A549 (cell line): ENCODE measurements at regions not wholly inside any gene's neighbourhood (a gene's known extent, or its start where the extent isn't known, plus 50 kb on each side); places are given as distances from the start of the nearest gene placed in this dataset.

Experiments
- ATAC-seq, 2 experiments: fragments of 200-7000 bp in 1 of 2; fragments of >200 bp in 1 of 2; cut with Nextera tagmentation in 1 of 2; cut with Tn5 transposase in 1 of 2; 3 replicates each; pipeline versions ENCODE4 v1.8.0 to v1.9.1; 2018 to 2020; ENCODE audit warnings: mild to moderate bottlenecking in 1 of 2, moderate library complexity in 1 of 2
- CTCF ChIA-PET: fragments of 300-600 bp; sonication (Branson Sonifier 250); formaldehyde crosslinking; extraction: SDS; loops from one replicate; lab custom pipeline; 2021; ENCODE audit warnings: antibody characterized with exemption, inconsistent platforms; lab: Yijun Ruan, JAX
- POLR2A ChIA-PET: fragments of 350-600 bp; formaldehyde crosslinking; extraction: SDS; loops from one replicate; lab custom pipeline; 2021; ENCODE audit warnings: antibody characterized with exemption, inconsistent platforms; lab: Yijun Ruan, JAX
- DNase-seq, 2 experiments: peaks; one replicate each; pipeline versions ENCODE4 v3.0.0 to v3.0.0-alpha.2; 2011 to 2016; ENCODE audit warnings: low read depth in 1 of 2, low spot score in 1 of 2
- FAIRE-seq: peaks from 2 replicates; lab custom pipeline; 2011; peaks lifted over from hg19 to GRCh38; lab: Jason Lieb, UNC
- H3K27ac ChIP-seq, 2 experiments: fragments of >200 bp; sonication (Bioruptor Twin); formaldehyde crosslinking; 3 replicates each; pipeline ENCODE4 v1.5.1; 2016 to 2017
- H3K4me1 ChIP-seq: fragments of >200 bp; sonication (Bioruptor Twin); formaldehyde crosslinking; 3 replicates; pipeline ENCODE4 v1.6.1; 2016
- H3K4me2 ChIP-seq: fragments of >200 bp; sonication (Bioruptor Twin); formaldehyde crosslinking; 3 replicates; pipeline ENCODE4 v1.6.1; 2016
- H3K4me3 ChIP-seq: fragments of >200 bp; sonication (Bioruptor Twin); formaldehyde crosslinking; 3 replicates; pipeline ENCODE4 v1.5.1; 2016
- H3K9me3 ChIP-seq: fragments of >200 bp; sonication (Bioruptor Twin); formaldehyde crosslinking; 3 replicates; pipeline ENCODE4 v1.6.1; 2016
- CBX2 ChIP-seq: fragments of 200-600 bp; sonication (generic); IDR thresholded peaks from 2 replicates; pipeline ENCODE4 v1.6.1; 2016; ENCODE audit warnings: low read depth, mild to moderate bottlenecking, borderline replicate concordance
- CBX8 ChIP-seq: fragments of 200-600 bp; sonication (generic); IDR thresholded peaks from 2 replicates; pipeline ENCODE4 v1.6.1; 2016
- CHD2 ChIP-seq: fragments of 150-350 bp; IDR thresholded peaks from 2 replicates; pipeline ENCODE4 v1.6.1; 2014; ENCODE audit warnings: low read length; ENCODE audit not compliant: partially characterized antibody
- CHD4 ChIP-seq: fragments of 200-600 bp; sonication (generic); IDR thresholded peaks from 2 replicates; pipeline ENCODE4 v1.6.1; 2016; ENCODE audit warnings: antibody characterized with exemption, mild to moderate bottlenecking, borderline replicate concordance
- EHF ChIP-seq: fragments of 250-450 bp; sonication (Bioruptor Pico); IDR thresholded peaks from 2 replicates; pipeline ENCODE4 v1.5.0; 2020; ENCODE audit warnings: mild to moderate bottlenecking
- ESRRA ChIP-seq: fragments of 150-350 bp; IDR thresholded peaks from 2 replicates; pipeline ENCODE4 v1.6.1; 2014; ENCODE audit warnings: mild to moderate bottlenecking, low read length, borderline replicate concordance
- FOSB ChIP-seq: fragments of 250-450 bp; sonication (Bioruptor Pico); IDR thresholded peaks from 2 replicates; pipeline ENCODE4 v1.5.0; 2020; ENCODE audit warnings: mild to moderate bottlenecking, moderate library complexity
- GATA3 ChIP-seq: IDR thresholded peaks from 2 replicates; pipeline ENCODE4 v1.6.1; 2012; ENCODE audit warnings: borderline replicate concordance
- HOXB13 ChIP-seq: fragments of 250-450 bp; sonication (Bioruptor Pico); IDR thresholded peaks from 2 replicates; pipeline ENCODE4 v1.5.0; 2020; ENCODE audit warnings: low read depth, mild to moderate bottlenecking, moderate library complexity
- JUNB ChIP-seq: fragments of >200 bp; sonication (Bioruptor Twin); formaldehyde crosslinking; IDR thresholded peaks from 2 replicates; pipeline ENCODE4 v1.6.1; 2016
- KDM1A ChIP-seq: fragments of 200-600 bp; sonication (generic); IDR thresholded peaks from 2 replicates; pipeline ENCODE4 v1.6.1; 2016; ENCODE audit warnings: low read depth, mild to moderate bottlenecking
- KDM5A ChIP-seq: fragments of 200-600 bp; sonication (generic); IDR thresholded peaks from 2 replicates; pipeline ENCODE4 v1.6.1; 2016; ENCODE audit warnings: antibody characterized with exemption, mild to moderate bottlenecking
- NR3C1 ChIP-seq: fragments of >200 bp; sonication (Bioruptor Twin); formaldehyde crosslinking; IDR thresholded peaks from 3 replicates; pipeline ENCODE4 v1.6.1; 2017
- SMC3 ChIP-seq: fragments of >200 bp; sonication (Bioruptor Twin); formaldehyde crosslinking; IDR thresholded peaks from 3 replicates; pipeline ENCODE4 v1.6.1; 2018; ENCODE audit warnings: inconsistent platforms
- ZC3H11A ChIP-seq: fragments of 450-650 bp; IDR thresholded peaks from 2 replicates; pipeline ENCODE4 v1.6.1; 2014; ENCODE audit warnings: antibody characterized with exemption, mild to moderate bottlenecking
- ZNF302 ChIP-seq: fragments of 250-450 bp; sonication (Bioruptor Pico); IDR thresholded peaks from 2 replicates; pipeline ENCODE4 v1.9.0; 2021; ENCODE audit warnings: inconsistent platforms, mild to moderate bottlenecking, moderate library complexity
- WGBS: methylation state at CpG from one replicate; pipeline ENCODE4 v1.1.6; 2017; ENCODE audit errors: missing lambda C conversion rate; 5-methylcytosine and 5-hydroxymethylcytosine counted together
- small RNA-seq, 6 experiments: library from RNA; depleted of rRNA; stranded (forward); fragments of <200 nt; gene quantifications; one replicate each; pipeline ENCODE3, GENCODE V24; 2012
- TF ChIP-seq, protein P1 (sequence below): IDR thresholded peaks from 2 replicates; pipeline ENCODE4 v1.6.1; 2012; ENCODE audit warnings: low read depth, borderline replicate concordance
- TF ChIP-seq, protein P2 (sequence below): fragments of 250-450 bp; sonication (Bioruptor Pico); IDR thresholded peaks from 2 replicates; pipeline ENCODE4 v1.5.0; 2021; ENCODE audit warnings: mild to moderate bottlenecking, moderate library complexity, borderline replicate concordance
- TF ChIP-seq, protein P3 (sequence below): IDR thresholded peaks from 2 replicates; pipeline ENCODE4 v1.6.1; 2012
- TF ChIP-seq, protein P4 (sequence below): fragments of >200 bp; sonication (Bioruptor Twin); formaldehyde crosslinking; IDR thresholded peaks from 3 replicates; pipeline ENCODE4 v1.6.1; 2016

DNA sequence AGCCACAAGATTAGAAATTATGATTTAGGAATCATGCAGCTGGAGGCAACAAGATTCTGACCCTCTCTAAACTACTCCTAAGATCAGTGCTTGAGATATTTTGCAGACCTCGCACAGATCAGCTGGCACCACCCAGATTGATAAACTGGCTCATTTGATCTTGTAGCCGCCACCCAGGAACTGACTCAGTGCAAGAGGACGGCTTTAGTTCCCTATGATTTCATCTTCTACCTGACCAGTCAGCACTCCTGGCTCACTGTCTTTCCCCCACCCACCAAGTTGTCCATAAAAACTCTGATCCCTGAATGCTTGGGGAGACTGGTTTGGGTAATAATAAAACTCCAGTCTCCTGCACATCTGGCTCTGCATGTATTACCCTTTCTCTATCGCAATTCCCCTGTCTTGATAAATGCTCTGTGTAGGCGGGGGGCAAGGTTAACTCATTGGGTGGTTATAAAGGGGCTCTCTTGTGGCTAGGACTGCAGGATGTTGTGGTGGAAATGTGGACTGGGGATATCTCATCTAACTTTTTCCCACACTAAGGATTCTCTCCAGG, 96.1 kb downstream of the ARL6IP6 start:
- ATAC-seq (no peak; a peak in 1 of 6 replicates), DNase-seq (no peak), FAIRE-seq (no peak)
- POLR2A ChIA-PET = no interaction called here
- peaks cover 10% of the 10 kb centered on the region; the same call in 2 of the 3 replicates for H3K9me3 ChIP-seq
- H3K27ac ChIP-seq = no peak overlapping the region
- TF ChIP-seq ESRRA (no peak), CHD4 (no peak), GATA3 (no peak), HOXB13 (CRISPR knock-in tag) (no peak), KDM5A (no peak), CBX8 (no peak), KDM1A (no peak), JUNB (no peak), CBX2 (no peak), FOSB (no peak), EHF (CRISPR knock-in tag) (no peak), ZC3H11A (no peak), CHD2 (no peak)
- TF ChIP-seq, protein P1, sequence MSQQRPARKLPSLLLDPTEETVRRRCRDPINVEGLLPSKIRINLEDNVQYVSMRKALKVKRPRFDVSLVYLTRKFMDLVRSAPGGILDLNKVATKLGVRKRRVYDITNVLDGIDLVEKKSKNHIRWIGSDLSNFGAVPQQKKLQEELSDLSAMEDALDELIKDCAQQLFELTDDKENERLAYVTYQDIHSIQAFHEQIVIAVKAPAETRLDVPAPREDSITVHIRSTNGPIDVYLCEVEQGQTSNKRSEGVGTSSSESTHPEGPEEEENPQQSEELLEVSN = no peak
- TF ChIP-seq, protein P2, sequence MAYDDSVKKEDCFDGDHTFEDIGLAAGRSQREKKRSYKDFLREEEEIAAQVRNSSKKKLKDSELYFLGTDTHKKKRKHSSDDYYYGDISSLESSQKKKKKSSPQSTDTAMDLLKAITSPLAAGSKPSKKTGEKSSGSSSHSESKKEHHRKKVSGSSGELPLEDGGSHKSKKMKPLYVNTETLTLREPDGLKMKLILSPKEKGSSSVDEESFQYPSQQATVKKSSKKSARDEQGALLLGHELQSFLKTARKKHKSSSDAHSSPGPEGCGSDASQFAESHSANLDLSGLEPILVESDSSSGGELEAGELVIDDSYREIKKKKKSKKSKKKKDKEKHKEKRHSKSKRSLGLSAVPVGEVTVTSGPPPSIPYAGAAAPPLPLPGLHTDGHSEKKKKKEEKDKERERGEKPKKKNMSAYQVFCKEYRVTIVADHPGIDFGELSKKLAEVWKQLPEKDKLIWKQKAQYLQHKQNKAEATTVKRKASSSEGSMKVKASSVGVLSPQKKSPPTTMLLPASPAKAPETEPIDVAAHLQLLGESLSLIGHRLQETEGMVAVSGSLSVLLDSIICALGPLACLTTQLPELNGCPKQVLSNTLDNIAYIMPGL (CRISPR knock-in tag) = no peak
- TF ChIP-seq, protein P3, sequence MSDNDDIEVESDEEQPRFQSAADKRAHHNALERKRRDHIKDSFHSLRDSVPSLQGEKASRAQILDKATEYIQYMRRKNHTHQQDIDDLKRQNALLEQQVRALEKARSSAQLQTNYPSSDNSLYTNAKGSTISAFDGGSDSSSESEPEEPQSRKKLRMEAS = no peak
- CTCF ChIA-PET = no interaction called here
- H3K4me2 ChIP-seq = no peak overlapping the region
- WGBS = 26% methylated on average over 5 of the region's 5 CpGs
- no peak overlapping the region for H3K4me3 ChIP-seq
- no peaks in the 10 kb centered on the region for H3K4me1 ChIP-seq

DNA sequence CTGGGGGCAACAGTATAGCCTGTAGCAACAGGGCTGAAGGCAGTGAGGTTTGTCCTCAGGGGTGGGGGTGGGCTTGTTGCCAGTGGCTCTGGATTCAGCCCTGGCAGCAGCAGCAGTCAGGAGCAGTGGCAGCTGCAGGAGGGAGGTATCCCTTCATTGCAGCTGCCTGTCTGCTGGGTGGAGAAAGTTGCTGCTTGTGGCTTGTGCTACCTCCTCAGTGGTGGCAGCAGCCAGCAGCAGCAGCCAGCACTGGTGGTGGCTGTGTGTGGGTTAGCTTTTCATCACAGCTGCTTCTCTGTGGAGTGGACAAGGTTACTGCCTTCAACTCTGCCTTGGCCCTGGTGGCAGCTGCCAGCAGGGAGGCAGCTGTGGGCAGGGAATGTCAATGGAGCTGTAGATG, 94.9 kb downstream of the ARL6IP6 start:
- Histone ChIP-seq H3K27ac (no peak overlapping the region), H3K9me3 (peaks cover 10% of the 10 kb centered on the region; the same call in 2 of the 3 replicates), H3K4me2 (no peak overlapping the region), H3K4me1 (no peaks in the 10 kb centered on the region), H3K4me3 (no peak overlapping the region)
- DNase-seq (no peak), ATAC-seq (no peak), FAIRE-seq (no peak)
- no peak for TF ChIP-seq CHD4
- TF ChIP-seq NR3C1 = no peak
- TF ChIP-seq ZNF302 (CRISPR knock-in tag) = no peak
- TF ChIP-seq, protein P4, sequence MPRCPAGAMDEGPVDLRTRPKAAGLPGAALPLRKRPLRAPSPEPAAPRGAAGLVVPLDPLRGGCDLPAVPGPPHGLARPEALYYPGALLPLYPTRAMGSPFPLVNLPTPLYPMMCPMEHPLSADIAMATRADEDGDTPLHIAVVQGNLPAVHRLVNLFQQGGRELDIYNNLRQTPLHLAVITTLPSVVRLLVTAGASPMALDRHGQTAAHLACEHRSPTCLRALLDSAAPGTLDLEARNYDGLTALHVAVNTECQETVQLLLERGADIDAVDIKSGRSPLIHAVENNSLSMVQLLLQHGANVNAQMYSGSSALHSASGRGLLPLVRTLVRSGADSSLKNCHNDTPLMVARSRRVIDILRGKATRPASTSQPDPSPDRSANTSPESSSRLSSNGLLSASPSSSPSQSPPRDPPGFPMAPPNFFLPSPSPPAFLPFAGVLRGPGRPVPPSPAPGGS = no peak
- no peak for TF ChIP-seq SMC3
- POLR2A ChIA-PET = no interaction called here
- CTCF ChIA-PET = no interaction called here

Small RNA genes in the stretch of these regions (small RNA-seq; reads per million reads assigned to genes)
- gene AC009969.1 = 0 reads per million in 6 experiments
- 0 reads per million in 6 experiments for gene AC079150.2
